ENCODE measurements at regions not wholly inside any gene's neighbourhood (a gene's known extent, or its start where the extent isn't known, plus 50 kb on each side); places are given as distances from the start of the nearest gene placed in this dataset.

GRCh38 chr1:88544195-88544594 is 139.9 kb upstream of the PKN2 start:
- TF ChIP-seq, protein P1, sequence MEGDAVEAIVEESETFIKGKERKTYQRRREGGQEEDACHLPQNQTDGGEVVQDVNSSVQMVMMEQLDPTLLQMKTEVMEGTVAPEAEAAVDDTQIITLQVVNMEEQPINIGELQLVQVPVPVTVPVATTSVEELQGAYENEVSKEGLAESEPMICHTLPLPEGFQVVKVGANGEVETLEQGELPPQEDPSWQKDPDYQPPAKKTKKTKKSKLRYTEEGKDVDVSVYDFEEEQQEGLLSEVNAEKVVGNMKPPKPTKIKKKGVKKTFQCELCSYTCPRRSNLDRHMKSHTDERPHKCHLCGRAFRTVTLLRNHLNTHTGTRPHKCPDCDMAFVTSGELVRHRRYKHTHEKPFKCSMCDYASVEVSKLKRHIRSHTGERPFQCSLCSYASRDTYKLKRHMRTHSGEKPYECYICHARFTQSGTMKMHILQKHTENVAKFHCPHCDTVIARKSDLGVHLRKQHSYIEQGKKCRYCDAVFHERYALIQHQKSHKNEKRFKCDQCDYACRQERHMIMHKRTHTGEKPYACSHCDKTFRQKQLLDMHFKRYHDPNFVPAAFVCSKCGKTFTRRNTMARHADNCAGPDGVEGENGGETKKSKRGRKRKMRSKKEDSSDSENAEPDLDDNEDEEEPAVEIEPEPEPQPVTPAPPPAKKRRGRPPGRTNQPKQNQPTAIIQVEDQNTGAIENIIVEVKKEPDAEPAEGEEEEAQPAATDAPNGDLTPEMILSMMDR (IDR thresholded peaks at IDR 0.05): no peak
- no peak for TF ChIP-seq POLR2A (IDR thresholded peaks at IDR 0.05)
